ENCODE measurements at regions not wholly inside any gene's neighbourhood (a gene's known extent, or its start where the extent isn't known, plus 50 kb on each side); places are given as distances from the start of the nearest gene placed in this dataset.

DNA sequence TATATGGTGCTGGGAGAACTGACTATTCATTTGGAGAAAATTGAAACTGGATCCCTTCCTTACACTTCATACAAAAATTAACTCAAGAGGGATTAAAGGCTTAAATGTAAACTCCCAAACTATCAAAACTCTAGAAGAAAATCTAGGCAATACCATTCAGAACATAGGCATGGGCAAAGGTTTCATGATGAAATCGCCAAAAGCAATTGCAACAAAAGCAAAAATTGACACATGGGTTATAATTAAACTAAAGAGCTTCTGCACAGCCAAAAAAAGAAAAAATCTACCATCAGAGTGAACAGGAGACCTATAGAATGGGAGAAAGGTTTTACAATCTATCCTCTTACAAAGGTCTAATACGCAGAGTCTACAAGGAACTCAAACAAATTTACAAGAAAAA lies 851.3 kb upstream of the MAN1A1 start:
- no peak for DNase-seq

DNA sequence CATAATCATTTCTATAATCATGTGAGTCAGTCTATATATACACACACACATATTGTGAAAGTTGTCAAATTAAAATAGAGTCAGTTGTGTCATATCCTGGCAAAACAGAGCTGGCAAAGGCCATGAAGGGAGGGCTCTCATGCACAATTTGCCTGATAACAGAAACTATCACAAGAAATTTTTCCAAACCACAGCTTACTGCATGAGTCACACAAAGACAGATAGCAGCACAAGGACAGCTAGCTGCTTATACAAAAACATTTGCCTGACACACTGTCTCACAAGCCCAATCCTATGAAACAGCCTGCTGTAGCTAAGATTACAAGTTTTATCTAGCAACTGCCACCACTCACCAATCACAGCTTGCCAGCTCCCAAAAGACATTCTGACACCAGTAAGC lies 848.5 kb upstream of the MAN1A1 start:
- DNase-seq = no peak

DNA sequence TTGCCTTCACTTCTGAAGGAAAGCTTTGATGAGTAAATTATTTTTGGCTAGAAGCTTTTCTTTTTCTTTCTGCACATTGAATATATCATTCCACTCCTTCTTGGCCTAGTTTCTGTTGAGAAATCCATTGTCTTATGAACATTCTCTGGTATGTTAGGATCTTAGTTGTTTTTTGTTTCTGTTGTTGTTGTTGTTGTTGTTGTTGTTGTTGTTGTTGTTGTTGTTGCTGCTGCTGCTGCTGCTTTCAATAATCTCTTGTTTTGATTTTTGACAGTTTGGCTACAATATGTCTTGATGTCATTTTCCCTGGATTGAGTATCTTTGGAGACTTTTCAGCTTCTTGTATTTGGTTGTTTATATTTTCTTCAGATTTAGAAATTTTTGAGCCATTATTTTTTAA lies 836.5 kb upstream of the MAN1A1 start:
- DNase-seq = no peak

DNA sequence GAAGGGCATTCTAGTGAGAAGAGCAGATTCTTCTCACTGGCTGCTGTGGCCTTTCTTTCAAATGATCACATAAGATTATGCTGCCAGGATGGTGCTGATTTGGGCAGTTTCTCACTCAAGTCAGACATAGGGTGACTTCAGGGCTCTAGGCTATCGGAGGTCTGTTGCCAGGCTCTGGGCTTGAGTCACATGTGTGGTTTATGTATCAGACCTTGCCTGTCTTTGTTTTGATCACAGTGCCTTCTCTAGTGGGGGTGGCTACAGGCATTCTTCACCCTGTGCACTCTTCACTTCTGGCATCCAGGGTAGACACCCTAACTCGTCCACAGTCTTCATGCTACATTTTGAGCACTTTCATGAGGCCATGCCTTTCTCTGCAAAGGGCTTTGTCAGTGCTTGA lies 823.7 kb upstream of the MAN1A1 start:
- no peak for DNase-seq

DNA sequence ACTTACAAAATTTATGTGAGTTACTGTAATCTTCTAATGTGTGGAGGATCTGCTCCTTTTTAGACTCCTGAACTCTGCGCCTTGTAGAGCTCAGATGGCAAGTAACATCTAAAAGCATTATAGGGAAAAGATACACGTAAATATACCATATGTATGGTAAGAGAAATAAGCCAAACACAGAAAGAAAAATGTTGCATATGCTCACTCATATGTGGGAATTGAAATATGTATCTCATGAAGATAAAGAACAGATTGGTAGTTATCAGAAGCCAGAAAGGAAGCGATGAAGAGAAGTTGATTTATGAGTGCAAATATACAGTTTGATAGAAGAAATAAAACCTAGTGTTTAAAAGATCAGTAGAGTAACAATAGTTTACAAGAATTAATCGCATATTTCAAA lies 815.0 kb upstream of the MAN1A1 start:
- no peak for DNase-seq

DNA sequence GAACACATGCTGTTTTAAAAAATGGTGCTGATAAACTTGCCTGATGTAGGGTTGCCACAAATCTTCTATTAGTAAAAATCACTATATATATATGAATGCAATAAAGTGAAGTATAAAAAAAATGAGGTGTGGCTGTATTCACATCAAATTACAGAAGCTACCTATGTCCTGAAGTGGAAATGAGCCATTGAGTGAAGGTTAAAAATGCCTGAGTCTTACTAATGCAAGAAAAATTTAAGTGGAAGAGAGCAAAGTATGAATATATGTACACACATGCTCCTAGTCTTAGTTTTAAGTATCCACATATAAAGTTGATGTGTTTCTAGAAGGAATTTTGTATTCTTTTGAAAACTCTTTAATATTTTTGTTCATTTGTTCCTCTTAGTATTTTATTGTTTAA lies 808.3 kb upstream of the MAN1A1 start:
- no peak for DNase-seq

DNA sequence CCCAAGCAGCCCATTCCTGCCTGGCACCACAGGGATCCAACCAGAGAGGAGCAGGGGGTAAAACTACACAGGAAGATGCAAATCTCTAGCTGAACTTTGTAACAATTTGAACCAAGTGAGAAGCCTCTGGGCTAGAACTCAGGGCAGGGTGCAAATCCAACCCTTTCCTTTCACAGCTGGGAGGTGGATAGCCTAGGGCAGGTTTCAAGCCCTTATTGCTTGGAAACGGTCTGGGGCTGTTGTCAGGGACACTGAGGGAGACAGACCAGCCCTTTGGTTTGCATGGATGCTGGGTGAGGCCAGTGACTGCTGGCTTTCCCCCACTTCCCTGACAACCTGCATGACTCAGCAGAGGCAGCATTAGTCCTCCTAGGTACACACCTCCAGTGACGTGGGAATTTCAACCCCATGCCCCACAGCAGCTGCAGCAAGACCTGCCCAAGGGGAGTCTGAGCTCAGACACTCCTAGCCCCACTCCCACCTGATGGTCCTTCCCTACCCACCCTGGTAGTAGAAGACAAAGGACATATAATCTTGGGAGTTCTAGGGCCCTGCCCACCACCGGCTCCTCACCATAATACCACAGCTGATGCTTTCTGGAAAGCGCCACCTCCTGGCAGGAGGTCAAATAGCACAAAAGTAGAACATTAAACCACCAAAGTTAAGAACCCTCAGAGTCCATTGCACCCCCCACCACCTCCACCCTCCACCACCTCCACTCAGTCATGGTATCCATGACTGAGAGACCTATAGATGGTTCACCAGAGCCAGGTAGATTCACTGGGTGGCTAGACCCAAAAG lies 797.7 kb upstream of the MAN1A1 start:
- no peak for DNase-seq

DNA sequence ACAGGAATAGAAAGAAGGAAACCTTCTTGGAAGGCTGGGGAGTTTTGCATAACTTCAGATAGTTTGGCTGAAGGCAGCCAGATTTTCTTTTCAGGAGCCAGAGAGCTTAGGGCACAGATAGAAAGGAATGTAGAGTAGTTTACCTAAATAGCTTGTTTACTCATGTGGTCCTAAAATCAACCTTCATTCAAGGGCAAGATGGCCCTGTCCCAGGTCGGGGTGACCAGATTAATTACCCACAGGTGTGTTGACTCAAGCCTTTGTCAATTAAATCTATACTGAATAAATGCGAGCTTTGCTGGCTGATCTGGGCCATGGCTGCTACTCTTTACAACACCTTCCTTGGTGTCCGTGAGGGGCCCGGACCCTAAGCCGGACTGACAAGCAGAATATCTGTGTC lies 792.0 kb upstream of the MAN1A1 start:
- DNase-seq = no peak

DNA sequence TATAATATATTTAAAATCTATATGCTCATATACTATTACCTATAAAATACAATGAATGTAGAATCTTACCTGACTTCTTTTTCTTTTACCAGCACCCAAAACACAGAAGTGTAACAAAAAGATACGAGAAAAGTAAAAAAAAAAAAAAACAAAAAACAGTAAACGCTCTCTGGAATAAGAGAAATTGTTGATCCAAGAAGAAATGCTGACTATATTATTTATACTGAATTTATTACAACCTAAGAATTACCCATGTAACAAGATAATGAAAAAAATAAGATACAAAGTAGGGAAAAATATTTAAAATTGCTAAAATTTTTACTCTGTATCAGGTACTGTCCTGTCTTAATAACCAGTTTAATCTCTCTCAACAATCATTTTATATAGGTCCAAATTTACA lies 787.9 kb upstream of the MAN1A1 start:
- DNase-seq = no peak

DNA sequence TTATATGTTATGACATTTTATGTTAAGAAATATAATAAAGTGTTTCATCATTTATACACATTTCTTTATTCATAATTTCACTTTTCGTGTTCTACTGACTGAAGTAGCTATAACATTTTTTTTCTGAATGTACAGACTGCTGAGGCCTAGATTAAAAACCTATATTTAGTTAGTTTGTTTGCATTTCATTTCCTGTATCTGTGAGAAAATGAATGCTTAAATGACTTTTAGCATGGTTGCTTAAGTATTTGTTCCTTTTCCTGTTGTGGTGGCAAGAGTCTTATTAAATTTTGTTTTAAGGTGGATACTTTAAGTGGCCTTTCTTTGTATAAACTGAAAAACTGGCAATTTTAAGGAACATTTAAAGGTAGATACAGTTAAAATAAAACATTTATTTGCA lies 779.7 kb upstream of the MAN1A1 start:
- DNase-seq = no peak

DNA sequence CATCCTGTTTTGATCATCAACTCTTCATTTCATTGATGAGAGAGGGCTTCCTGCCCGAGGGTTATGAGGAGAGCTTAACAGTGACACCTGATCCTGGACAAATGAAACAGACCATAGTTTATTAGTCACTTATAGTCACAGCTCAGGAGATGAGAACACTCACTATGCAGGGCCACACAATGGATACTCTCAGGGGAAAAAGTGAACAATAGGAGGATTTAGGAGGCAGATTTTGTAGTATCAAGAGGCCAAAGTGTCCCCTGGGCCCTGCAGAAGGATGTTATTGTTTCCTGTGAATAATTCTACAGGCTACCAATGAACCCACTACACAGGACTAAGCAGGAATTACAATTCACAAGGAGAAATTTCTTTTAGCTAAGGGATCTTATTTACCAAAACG lies 772.8 kb upstream of the MAN1A1 start:
- no peak for DNase-seq

DNA sequence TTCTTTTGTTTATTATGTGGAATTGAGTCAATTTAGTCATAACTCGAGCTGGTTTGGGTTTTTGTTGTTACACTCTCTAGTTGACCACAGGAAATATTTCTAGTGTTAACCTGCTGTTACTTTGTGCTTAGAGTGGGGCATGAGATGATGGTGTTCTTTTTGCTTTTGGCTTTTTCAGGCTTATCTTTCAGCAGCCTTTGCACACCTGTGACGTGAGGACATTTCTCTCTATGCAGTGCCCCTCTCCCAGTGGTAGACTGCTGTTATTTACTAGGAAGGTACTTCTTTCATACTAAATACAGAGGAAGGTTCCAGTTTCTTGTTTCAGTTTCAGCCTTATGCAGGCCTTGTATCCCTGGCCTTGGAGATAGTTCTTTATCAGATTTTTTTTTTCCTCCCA lies 766.8 kb upstream of the MAN1A1 start:
- no peak for DNase-seq

DNA sequence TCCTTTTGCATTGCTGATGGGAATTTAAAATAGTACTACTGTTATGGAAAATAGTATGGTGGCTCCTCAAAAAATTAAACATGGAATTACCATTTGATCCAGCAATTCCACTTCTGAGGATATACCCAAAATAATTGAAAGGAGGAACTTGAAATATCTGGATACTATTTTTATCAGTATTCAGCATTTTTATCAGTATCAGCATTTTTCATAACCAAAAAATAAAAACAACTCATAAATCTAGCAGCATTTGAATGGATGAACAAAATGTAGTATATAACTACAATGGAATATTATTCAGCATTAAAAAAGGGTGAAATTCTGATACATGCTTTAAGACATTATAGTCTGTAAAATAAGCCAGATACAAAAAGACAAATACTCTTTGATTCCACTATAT lies 763.4 kb upstream of the MAN1A1 start:
- no peak for DNase-seq

DNA sequence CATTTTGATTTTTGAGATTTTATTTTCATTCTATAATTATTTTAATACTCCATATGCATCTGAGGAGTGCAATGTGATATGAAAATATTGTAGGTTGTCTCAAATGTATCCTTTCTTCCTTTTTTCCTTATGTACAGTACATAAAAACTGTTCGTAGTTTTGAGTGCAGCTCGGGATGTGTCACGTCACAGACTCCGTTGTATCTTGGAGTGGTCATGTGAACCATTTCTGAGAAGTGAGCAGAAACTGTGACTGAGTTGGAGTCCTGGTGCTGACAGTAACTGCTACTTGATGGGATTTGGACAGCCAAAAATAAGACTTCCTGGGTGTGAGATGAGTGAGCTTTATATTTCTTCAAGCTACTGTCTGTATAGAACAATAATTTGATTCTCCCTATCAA lies 761.4 kb upstream of the MAN1A1 start:
- DNase-seq = no peak

DNA sequence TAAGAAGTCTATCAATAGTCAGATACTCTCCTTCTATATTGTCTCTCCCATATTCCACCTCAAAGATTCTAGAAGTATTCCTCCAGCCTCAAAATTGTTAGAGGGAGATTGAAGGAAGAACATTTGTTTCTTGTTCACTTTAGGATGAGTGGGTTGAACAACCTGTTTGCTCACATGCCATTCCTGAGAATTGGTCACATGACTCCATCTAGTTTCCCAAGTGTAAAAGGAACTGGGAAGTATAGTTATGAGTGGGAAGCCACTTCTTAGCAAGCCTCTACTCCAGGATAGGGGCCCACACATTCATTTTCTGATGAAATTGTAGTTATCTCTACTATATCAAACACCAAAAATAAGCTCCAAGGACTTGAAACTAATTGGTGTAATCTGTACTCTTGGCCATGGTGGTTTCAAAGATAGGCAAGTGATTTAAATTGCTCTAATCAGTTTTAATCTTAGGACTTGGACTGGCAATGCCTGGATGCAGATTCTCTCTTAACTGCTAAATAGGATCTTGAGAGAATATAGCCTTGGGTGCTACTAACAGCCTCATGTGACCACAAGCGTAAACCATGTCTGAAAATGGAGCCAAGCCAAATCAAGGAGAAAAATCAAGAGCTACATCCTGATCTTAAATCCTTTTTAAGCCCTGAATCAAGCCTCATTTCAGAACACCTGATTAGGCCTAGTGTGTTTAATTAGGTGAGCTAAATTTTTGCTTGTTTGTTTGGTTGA lies 758.7 kb upstream of the MAN1A1 start:
- no peak for DNase-seq

DNA sequence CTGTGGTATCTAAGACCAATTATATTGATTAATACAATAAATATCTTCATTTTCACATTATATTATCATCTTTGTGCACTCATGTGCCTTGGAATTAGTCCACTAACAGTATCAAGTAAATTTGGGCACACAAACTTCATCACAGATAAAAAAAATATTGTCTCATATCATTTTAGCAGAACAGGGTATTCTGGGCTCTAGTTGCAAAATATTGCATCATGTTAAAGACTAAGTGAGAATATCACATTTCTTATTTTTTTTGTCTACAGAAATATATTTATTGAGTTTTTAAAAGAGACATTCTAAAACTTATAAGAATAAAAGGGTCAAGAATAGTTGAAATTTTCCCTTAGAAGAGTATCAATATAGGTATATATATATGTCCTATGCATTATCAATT lies 754.1 kb upstream of the MAN1A1 start:
- no peak for DNase-seq

DNA sequence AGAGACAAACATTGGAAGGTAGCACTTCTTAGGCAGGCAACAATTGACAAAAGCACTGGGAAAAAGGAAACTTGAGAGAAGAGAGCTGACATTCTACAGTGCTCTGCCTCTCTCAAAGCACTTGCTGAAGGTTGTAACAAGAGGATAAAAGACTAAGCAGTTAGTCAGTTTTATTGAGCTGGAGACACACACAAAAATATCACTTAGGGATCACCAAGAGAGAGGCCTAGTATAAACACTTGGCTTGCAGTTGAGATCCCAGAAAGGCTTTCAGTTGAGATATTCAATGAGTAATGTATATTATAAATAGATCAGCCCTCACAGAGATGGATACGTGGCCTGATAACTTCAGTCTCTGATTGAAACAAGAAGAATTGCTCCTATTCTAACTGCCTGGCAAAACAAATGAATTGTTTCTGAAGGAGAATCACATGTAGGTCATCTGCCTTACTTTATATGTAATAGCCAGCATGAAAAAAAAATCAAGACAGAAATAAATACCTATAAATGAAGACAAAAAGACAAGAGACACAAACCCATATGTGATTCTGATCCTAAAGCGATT lies 747.2 kb upstream of the MAN1A1 start:
- no peak for DNase-seq

DNA sequence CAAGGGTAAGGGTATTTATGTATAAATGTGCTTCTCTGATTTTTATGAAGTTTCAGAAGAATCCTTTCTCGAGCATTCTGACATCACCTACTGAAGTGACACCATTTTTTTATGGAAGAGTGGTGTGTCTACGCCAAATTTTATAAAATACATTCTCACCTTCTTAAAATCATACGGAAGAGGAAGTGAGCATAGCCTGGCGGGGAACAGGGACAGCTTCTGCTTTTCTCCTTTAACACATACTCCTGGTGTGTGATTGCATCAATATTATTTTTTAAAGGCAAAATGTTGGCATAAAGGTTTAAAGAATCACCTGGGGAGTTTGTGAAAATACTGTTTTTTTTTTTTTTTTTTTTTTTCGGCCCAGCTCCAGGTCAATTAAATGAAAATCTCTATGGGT lies 733.6 kb upstream of the MAN1A1 start:
- DNase-seq = no peak

DNA sequence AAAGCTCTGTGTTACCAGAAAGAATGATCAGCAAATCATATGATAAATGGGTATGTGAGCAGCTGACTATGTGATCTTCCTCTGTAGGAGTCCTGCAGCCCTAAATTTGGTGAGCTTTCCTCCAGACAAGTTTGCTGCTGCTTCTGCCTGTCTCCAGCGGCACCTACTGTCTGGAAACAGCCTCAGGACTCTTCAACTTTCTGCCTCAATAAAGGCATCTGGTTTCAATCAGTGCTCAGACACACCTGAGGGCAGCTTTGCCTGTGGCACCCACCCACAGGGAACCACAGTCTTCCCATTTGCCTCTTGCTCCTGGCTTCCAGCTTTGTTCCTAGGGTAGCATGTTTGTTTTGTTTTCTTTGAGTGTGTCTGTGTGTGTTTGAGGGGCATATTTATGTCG lies 727.9 kb upstream of the MAN1A1 start:
- DNase-seq = no peak

DNA sequence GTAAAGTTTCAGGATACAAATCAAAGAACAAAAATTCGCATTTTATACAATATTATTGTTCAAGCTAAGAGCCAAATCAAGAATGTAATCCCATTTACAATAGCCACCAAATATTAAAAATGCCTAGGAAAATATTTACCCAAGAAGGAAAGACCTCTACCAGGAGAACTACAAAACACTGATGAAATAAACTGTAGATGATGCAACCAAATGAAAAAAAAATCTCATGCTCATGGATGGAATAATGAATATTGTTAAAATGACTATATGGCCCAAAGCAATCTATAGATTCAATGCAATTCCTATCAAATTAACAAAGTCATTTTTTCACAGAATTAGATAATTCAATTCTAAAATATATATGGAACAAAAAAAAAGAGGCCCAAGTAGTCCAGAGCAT lies 708.8 kb upstream of the MAN1A1 start:
- DNase-seq = no peak

DNA sequence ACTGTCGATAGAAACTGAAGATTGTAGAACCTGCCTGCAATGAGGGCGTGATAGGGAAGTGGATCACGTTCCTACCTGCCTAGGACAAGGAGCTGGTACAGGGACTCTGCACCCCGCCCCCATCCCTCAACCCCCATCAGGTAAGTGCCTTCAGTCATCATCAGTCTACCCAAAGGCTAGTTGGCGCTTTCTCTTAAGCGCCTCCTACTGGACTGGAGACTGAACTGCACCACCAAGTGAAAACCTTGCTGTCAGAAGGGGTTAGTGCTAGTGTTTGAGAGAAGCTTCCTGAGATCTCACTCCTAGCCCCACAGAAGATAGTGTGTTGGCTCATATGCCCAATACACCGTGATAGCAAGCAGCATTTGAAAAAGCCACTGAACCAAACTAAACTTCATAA lies 706.5 kb upstream of the MAN1A1 start:
- DNase-seq = no peak

DNA sequence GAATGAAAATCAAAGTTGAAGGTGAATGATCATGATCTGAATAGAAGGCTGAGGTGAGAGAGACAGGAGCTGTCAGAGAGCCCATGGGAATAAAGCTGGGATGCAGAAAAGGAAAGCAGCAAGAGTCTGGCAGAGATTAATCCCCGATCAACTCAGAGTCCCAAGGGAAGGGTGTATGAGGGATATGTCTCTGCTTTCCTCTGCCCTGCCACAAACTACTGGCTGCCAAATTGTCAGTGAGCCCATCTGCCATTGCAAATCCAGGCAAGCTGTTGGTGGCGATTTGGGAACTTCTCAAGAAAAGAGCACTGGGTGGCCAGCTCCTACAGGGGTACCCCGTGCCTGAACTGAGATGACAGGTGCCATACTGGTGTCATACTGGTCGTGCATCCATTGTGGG lies 705.5 kb upstream of the MAN1A1 start:
- no peak for DNase-seq

DNA sequence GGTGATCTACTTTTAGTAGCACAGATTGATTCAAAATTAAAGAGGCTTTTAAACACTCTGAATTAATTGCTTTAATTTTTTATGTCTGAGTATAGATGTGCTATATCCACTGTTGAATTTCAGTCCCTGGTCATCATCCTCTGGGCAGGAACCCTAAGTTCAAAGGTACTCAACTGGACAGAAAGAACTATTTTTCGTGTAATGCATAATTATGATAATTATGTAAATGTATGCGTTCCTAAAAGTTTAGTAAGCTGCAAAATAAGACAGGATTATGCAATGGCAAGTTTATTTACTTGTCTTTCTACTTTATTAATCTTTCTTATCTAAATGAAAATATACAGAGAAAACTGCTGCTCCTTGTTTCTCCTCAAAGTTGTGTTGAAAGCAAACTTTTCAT lies 690.1 kb upstream of the MAN1A1 start:
- no peak for DNase-seq

DNA sequence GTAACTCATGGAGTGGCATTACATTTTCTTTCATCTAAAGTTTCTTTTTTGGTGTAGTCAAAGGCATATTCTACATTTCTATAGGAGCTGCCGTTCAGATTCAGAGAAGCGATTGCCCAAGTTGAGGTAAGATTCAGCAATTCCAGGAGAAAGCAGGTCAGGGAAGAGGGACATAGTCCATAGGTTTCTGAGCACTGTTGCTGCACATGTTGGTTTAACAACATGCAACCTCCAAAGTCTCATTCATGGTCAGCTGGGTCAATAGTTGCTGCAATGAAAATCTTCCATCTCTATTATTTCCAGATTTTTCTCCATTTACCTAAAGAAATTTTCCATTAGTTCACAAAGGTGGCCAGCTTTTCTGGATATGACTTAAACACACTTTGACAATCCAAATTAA lies 682.3 kb upstream of the MAN1A1 start:
- no peak for DNase-seq

DNA sequence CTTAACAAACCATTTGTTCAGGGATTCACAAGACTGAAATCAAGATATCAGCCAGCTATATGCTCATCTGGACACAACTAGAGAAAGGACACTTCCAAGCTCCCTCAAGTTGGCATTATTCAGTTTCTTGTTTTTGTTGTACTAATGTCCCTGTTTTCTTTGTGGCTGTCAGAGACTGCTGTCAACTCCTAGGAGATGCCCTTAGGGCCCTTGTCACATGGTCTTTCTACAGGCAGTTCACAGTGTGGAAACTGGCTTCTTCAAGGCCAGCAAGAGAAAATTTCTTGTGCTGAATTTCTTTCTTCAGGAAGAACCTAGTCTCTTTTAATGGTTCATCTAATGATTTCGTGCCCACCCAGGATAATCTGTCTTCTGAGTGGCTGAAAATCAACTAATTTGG lies 677.2 kb upstream of the MAN1A1 start:
- DNase-seq = no peak
